ENCODE measurements at regions not wholly inside any gene's neighbourhood (a gene's known extent, or its start where the extent isn't known, plus 50 kb on each side); places are given as distances from the start of the nearest gene placed in this dataset.

DNA sequence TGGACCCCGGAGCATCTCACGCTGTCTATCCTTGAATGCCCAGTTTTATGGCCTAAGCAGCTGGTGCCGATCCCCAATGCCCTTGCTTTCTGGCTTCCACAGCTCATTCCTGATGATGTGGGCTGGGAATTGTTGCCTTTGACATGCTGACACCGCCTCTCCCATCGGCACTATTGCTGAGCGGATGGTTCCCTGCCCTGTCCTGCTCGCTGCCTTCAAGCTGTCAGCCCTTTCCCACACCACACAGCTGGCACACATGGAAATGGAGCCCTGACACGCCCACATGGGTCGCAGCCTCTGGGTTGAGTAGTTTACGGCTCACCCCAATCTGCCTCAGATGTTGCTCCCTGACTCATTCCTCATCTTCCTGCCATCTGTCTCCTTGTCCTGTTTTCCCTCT is 110.2 kb upstream of the SESN3 start:
- no peak for DNase-seq

DNA sequence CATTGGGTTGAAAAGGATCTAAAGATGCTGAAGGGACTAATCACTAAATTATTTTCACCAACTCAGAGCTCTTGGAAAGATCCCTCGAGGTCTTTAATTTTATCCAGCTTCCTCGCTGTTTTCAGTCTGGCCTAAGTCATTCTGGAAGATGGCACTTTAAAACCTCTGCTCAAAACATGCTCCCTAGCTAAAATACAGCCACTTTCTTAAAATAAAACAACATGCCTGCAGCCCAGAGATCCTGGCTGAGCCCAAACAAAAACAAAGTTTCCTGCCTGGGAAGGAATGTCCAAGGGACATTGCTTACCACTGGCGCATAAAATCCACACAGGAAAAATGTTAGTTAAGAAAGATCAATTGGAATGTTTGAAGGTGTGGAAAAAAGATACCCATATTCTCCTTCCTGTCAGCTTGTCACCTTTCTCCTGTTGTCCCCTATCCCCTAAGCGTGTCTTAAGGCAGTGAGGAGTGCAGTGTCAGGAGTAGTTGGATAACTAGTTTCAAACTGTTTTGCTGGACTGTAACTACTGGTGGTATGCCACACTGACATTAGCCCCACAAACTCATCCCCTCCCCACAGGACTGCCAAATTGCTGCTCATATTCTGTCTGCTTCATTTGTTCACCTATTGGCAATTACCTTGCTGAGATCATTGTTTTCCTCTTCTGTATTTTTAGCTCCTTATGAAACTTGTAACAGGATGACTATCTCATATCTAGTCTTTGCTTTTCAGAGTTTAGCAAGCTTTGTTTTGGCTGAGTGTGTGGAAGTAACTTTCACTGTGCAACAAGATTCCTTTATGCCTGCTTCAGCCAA is 108.3 kb upstream of the SESN3 start:
- no peak for DNase-seq

DNA sequence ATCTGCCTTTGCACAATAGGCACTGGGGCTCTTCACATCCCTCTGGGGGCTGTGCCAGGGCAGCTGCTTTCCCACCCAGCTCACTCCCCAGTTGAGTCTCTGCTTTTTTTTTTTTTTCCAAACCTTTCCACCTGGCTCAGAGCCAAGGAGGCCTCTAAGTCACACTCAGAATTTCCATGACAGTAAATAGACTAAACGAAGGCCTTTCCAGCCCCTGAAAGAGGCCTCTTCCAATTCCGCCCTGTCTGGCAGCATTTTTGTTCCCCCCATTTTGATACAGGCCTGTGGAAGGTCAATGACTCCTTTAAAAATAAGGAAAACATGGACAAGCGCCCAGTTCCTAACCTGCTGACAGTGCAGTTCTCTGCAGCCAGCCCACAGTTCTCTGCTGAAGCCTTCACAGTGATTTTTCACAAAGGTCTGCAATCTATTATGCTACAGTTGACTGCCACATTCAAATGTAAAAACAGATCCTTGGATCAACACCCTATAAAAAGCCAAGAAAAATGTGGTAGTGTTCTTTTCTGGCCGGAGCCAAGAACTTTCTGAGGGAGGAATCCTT is 107.5 kb upstream of the SESN3 start:
- no peak for DNase-seq

- DNase-seq, result no peak
These were observed 107.0 kb upstream of the SESN3 start for GRCh38 chr11:95337972-95338429.

- peak; percentile 39 for DNase-seq
These were observed 106.4 kb upstream of the SESN3 start for GRCh38 chr11:95337175-95337957.

GRCh38 chr11:95335989-95336388 is 105.0 kb upstream of the SESN3 start:
- no peak for DNase-seq

DNA sequence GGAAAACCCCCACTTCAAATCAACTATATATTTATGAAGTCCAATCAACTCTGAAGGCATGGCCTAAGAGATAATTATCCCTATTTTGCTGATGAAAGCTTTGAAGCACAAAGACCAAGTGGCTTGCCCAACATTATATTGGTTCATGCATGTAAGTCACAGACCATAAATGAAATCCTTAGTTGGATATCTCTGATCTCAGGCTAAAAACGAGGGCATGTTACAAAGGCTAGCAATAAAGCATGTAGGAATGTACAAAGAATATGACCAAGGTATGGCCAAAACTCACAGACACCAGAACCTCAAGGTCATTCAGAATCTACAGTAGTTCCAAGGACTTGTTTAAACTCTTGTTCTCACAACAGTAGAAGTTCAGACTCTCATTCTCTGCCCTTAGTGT is 100.2 kb upstream of the SESN3 start:
- DNase-seq, result no peak

DNA sequence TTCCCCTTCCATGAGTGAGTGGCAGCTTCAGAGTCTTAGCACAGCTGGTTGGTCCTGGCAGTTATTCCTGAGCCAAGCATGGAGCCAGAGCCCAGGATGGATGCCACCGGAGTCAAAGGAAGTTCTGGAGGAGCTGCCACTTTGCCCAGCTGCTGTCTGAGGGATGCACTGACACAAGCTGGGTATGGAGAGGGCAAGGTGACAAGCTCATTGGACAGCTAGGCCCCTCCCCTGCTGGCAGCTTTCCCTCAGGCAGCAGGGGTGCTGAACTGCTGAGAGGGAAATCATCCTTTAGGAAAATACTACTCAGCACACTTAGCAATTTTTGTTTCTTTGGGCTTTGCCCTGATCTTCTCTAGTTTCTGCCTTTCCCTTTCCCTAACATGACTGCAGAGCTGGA is 99.3 kb upstream of the SESN3 start:
- no peak for DNase-seq

GRCh38 chr11:95327273-95327948 is 96.4 kb upstream of the SESN3 start:
- no peak for DNase-seq

DNA sequence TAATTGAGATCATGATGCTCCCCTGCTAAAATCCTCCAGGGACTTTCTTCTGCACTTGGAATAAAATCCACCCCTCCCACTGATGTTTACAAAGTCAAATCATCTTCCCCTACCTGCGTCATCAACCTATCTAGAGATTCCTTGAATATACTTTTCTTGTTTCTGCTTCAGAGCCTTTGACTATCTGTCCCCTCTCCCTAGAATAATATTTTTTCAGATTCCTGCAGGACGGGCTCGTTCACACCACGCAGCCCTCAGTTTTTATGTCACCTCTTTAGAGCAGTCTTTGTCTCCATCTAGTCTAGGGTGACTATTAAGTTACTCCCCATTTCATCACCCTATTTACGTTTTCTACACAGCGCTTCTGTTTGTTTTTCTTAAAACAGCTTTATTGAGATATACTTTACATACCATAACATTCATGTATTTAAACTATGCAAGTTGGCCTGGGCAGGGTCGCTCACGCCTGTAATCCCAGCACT is 94.8 kb upstream of the SESN3 start:
- DNase-seq, result no peak

GRCh38 chr11:95324826-95325225 is 93.8 kb upstream of the SESN3 start:
- no peak for DNase-seq

DNA sequence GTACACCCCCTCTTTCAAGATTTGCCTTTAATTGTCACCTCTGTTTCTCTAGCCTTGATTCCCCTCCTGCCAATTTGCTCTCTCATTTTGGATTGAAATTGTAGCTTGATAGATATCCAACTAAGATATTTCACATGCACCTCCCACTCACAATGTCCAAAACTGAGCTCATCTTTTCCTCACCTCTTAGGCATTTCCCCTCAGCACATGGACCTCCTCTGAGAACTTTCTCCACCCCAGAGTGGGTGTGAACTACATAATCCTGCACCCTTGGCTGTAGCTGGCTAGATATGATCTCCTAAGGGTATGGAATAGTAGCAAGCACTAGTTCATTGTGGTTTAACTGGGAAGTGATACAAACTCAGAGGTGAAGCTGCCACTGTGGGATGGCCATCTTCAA is 91.5 kb upstream of the SESN3 start:
- DNase-seq, result no peak

GRCh38 chr11:95318498-95318897 is 87.5 kb upstream of the SESN3 start:
- no peak for DNase-seq

DNA sequence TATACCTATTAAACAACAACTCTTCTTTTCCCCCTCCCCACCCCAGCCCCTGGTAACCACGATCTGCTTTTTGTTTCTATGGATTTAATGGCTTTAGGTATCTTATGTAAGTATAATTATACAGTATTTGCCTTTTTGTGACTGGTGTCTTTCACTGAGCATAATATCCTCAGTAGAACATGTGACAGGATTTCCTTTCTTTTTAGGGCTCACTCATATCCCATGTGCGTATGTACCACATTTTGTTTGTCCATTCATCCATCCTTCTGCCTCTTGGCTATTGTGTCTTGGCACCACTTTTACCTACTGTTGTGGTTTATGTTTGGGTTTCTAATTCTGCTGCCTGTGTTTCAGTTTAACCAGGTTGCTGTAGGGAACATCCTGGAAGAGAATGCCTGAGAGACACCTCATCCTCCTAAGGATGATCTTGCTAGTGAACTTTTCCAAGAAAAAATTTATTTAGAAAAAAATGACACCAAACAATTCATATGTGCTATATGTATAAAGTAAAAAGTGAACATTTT is 77.6 kb upstream of the SESN3 start:
- DNase-seq, result no peak

- no peak for DNase-seq
These were observed 76.3 kb upstream of the SESN3 start for GRCh38 chr11:95307286-95307685.

DNA sequence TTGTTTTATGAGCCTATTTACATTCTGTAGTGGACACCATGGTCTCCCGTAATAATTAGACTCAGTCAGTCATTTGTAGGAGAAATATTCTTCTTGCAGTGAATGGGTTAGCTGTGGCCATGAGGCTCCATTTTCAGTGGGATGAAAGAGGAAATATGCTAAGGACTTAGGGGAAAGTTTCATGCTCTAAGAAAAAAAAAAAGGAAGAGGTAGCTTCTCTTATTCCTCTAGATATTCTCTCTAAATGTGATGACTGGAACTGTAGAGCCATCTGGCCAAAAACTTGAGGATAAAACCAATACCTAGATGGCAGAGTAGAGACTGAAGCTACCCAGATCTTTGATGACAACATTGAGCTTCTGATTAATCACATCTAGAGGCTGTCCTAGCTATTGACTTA is 75.8 kb upstream of the SESN3 start:
- DNase-seq, result no peak

DNA sequence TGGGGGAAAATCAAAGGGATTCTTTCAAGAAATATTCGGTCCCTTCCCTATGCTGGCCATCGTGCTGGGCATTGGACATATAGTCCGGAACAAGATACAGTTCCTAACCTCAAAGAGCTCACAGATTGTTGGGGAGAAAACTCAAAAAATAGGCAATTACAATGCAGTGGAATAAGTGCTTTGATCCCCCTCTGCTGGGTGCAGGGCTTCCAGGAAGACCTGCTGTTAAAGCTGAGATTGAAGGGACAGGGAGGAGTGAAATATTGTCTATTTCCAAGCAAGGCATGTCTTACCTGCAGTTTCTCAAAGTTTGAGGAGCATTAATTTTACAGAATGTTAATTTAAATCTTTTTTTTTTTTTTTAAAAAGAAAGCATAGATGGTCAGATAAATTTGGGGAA is 75.1 kb upstream of the SESN3 start:
- no peak for DNase-seq

DNA sequence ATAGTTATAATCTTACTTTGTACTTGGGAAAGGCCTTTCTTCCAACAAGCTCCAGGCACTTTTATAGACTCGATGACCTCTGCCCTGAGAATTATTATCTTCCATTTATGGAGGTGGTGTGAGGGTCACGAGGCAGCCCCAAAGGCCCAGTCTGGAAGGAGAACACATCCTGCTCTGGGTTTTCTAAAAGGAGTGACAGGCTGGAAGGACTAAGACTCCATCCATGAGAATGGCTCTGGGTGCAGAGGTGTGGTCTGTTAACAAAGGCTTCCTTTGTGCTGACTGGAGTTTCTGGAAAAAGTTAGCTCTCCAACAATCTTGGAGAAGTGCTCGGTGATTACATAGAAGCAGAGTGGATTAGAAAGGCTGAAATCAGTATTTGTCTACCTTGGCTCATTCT is 74.7 kb upstream of the SESN3 start:
- DNase-seq, result no peak

DNA sequence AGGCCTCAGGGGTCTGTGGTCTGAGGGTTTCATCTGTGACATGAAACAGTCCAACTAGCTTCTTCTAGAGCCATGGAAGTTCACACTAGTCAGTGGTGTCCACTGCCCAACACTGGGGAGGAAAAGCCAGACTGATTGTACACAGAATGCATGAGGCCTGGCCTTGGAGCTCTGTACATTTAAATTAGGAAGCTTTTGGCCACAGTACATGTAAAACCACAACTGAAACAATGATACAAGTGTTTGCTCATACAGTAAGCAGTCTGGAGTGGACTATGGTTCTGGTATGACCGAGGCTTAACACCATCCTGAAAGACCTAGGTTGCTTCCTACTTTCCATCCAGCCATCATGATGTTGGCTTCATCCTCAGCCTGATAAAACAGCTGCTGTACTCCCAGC is 73.8 kb upstream of the SESN3 start:
- no peak for DNase-seq

- DNase-seq, result no peak
These were observed 71.2 kb upstream of the SESN3 start for GRCh38 chr11:95302211-95302610.

- no peak for DNase-seq
These were observed 70.5 kb upstream of the SESN3 start for GRCh38 chr11:95301474-95301873.

GRCh38 chr11:95299078-95299679 is 68.2 kb upstream of the SESN3 start:
- DNase-seq, result no peak
